ENCODE measurements at regions not wholly inside any gene's neighbourhood (a gene's known extent, or its start where the extent isn't known, plus 50 kb on each side); places are given as distances from the start of the nearest gene placed in this dataset.

DNA sequence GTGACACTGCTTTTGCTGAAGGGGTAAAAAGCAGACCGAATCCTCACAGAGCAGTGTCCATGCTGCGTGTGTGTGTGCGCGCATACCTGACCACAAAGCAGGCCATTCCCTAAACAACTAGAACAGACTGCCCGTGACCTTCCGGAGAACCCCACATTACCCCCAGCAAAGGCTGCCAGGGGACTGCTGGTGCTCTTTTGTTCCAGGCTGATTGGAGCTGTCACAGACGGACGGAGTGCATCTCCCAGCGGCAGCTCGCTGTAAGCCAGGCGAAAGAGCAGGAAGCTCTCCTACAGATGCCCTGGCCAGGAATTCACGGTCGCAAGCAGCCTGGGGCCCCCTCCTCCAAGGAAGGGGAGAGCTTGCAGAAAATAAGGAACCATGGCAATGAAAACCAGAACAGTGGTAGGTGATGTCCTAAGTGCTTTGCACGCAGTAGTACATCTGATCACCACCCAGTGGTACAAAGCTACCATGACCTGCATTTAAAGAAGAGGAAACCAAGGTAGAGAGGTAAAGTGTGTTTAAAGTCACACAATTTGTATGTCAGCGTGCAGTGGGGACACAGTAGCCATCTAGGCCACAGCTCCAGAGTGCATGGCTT is 153.4 kb upstream of the DYNLRB2 start:
- no peak for DNase-seq (ENCODE audit: low read depth)
- TF ChIP-seq, protein P1, sequence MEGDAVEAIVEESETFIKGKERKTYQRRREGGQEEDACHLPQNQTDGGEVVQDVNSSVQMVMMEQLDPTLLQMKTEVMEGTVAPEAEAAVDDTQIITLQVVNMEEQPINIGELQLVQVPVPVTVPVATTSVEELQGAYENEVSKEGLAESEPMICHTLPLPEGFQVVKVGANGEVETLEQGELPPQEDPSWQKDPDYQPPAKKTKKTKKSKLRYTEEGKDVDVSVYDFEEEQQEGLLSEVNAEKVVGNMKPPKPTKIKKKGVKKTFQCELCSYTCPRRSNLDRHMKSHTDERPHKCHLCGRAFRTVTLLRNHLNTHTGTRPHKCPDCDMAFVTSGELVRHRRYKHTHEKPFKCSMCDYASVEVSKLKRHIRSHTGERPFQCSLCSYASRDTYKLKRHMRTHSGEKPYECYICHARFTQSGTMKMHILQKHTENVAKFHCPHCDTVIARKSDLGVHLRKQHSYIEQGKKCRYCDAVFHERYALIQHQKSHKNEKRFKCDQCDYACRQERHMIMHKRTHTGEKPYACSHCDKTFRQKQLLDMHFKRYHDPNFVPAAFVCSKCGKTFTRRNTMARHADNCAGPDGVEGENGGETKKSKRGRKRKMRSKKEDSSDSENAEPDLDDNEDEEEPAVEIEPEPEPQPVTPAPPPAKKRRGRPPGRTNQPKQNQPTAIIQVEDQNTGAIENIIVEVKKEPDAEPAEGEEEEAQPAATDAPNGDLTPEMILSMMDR (IDR thresholded peaks at IDR 0.05; ENCODE audit: insufficient read depth, low read depth, low read length, missing control alignments) = no peak
- H3K4me3 ChIP-seq (ENCODE audit: low read depth, low read length) = no peak overlapping the region

- no peak overlapping the region for H3K4me3 ChIP-seq (ENCODE audit: low read depth, low read length)
- no peak for DNase-seq (ENCODE audit: low read depth)
- TF ChIP-seq, protein P1 (IDR thresholded peaks at IDR 0.05; ENCODE audit: insufficient read depth, low read depth, low read length, missing control alignments) = no peak
Observed at GRCh38 chr16:80384862-80385261, 155.9 kb upstream of the DYNLRB2 start.

DNA sequence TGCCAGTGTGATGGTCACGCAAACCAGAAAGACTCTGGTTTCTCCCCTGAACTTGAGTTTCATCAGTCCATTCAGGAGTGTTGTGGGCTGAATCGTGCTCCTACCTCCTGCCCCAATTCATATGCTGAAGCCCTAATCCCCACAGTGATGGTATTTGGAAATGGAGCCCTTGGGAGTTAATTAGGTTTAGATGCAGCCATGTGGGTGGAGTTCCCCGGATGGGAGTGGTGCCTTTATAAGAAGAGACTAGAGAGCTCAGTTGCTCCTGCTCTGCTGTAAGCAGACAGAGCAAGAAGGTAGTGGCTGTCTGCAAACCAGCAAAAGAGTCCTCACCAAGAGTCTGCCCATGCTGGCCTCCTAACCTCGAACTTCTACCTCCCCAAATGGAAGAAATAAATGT is 160.3 kb upstream of the DYNLRB2 start:
- TF ChIP-seq, protein P1 (IDR thresholded peaks at IDR 0.05; ENCODE audit: insufficient read depth, low read depth, low read length, missing control alignments) = no peak
- H3K4me3 ChIP-seq (ENCODE audit: low read depth, low read length) = no peak overlapping the region
- no peak for DNase-seq (ENCODE audit: low read depth)

DNA sequence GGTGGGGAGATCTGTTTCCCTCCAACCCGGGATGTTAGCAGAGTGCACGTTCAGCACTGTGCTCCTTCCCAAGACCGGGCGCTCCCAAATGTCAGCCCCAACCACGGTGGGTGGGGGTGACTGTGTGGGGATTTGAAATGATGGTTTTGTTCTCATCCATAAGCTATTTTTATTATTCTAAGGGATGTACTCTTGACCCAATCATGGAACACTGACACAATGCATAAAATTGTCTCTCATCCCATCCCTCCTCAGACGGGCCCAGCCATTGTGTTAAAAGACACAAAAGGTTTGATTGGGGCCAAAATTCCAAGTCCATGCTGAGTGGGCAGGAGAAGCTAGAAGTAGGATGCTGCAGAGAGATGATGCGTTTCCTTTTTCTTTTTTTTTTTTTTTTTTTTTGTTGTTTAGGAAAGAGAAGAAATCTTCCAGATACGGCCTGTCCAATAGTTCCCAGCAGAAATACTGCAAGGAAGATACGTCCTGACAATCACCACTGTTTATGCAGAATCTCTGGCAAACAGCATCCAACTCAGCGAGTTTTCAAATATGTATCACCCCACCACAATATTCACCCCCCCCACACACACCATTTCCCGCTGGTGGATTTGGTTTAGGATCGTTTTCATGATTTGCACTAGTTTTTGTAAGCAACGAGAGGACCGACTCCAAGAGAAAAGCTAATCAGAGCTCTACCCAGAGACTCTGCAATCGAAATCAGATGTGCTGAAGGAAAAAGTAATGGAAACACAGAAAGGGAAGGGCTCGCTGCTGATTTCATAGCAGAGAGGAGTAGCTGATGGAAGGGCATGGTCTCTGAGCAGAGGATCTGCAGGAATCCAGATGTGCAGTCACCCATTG is 163.5 kb upstream of the DYNLRB2 start:
- DNase-seq (ENCODE audit: low read depth) = no peak
- TF ChIP-seq, protein P1 (IDR thresholded peaks at IDR 0.05; ENCODE audit: insufficient read depth, low read depth, low read length, missing control alignments) = no peak
- H3K4me3 ChIP-seq (ENCODE audit: low read depth, low read length) = no peak overlapping the region

GRCh38 chr16:80375973-80376372 is 164.8 kb upstream of the DYNLRB2 start:
- no peak for DNase-seq (ENCODE audit: low read depth)
- H3K4me3 ChIP-seq (ENCODE audit: low read depth, low read length) = no peak overlapping the region
- TF ChIP-seq, protein P1 (IDR thresholded peaks at IDR 0.05; ENCODE audit: insufficient read depth, low read depth, low read length, missing control alignments) = no peak

DNA sequence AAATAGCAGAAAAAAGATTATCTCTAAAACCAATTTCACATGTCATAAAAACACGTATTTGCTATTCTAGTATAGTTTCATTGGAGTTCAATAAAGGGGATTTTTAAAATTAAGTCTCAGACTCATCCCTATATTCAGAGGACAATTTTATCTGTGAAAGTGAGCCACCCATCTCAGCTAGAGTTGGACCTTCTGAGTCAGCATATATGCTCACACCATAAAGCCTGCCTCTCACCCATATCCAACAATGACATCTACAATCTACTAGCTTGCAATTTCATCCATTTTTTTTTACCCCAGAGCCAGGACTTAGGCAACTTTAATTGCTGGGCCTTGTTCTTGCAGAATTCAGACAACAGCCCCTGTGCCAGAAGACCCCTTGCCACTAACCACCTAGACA is 165.3 kb upstream of the DYNLRB2 start:
- H3K4me3 ChIP-seq (ENCODE audit: low read depth, low read length) = no peak overlapping the region
- TF ChIP-seq, protein P1 (IDR thresholded peaks at IDR 0.05; ENCODE audit: insufficient read depth, low read depth, low read length, missing control alignments) = no peak
- DNase-seq (ENCODE audit: low read depth) = no peak

All from GM12865 (cell line).